IMR-90 (cell line): ENCODE measurements at regions not wholly inside any gene's neighbourhood (a gene's known extent, or its start where the extent isn't known, plus 50 kb on each side); places are given as distances from the start of the nearest gene placed in this dataset.

ENCODE experiments used
- ATAC-seq: fragments of 200-7000 bp; cut with Tn5 transposase; 2 replicates; pipeline ENCODE4 v1.9.1; 2020; ENCODE audit warnings: low read depth, mild to moderate bottlenecking, moderate library complexity
- BruUV-seq: library from RNA; stranded (reverse); fragments of 400-500 nt; replicated peaks from 2 replicates; lab custom pipeline; 2021; lab: Mats Ljungman, UMichigan
- CTCF ChIA-PET: fragments of 300-600 bp; formaldehyde crosslinking; extraction: SDS; loops from one replicate; lab custom pipeline; 2021; ENCODE audit warnings: antibody characterized with exemption; lab: Yijun Ruan, JAX
- POLR2A ChIA-PET: fragments of 300-600 bp; sonication (Branson Sonifier 250); formaldehyde crosslinking; loops from one replicate; lab custom pipeline; 2022; ENCODE audit warnings: antibody characterized with exemption; ENCODE audit not compliant: unreplicated experiment; lab: Charles Lee
- DNase-seq: peaks from one replicate; pipeline ENCODE4 v3.0.0; 2013
- H2AFZ ChIP-seq: replicated peaks from 2 replicates; pipeline ENCODE3; 2013; ENCODE audit warnings: low read length, mild to moderate bottlenecking; ENCODE audit not compliant: poor library complexity
- H2AK5ac ChIP-seq: 2 replicates; pipeline ENCODE4 v1.6.1; 2013; ENCODE audit warnings: low read depth, low read length, inconsistent platforms
- H2AK9ac ChIP-seq: replicated peaks from 2 replicates; pipeline ENCODE3; 2013; ENCODE audit warnings: mild to moderate bottlenecking, low read depth, low read length, moderate library complexity; ENCODE audit not compliant: poor library complexity
- H2BK120ac ChIP-seq: 2 replicates; pipeline ENCODE4 v1.6.1; 2013; ENCODE audit warnings: low read depth, low read length, inconsistent platforms
- H2BK15ac ChIP-seq: 3 replicates; pipeline ENCODE4 v1.6.1; 2013; ENCODE audit warnings: low read depth, low read length, inconsistent platforms
- H2BK20ac ChIP-seq: 2 replicates; pipeline ENCODE4 v1.6.1; 2013; ENCODE audit warnings: low read depth, mild to moderate bottlenecking, inconsistent platforms, low read length, moderate library complexity
- H2BK5ac ChIP-seq: 2 replicates; pipeline ENCODE4 v1.6.1; 2013; ENCODE audit warnings: mild to moderate bottlenecking, low read depth, low read length, inconsistent platforms; ENCODE audit not compliant: poor library complexity, severe bottlenecking
- H3K14ac ChIP-seq: replicated peaks from 2 replicates; pipeline ENCODE4 v1.6.1; 2013; ENCODE audit warnings: low read depth, low read length, inconsistent platforms
- H3K18ac ChIP-seq: 2 replicates; pipeline ENCODE4 v1.6.1; 2013; ENCODE audit warnings: low read depth, low read length, control low read depth
- H3K23ac ChIP-seq: 2 replicates; pipeline ENCODE4 v1.6.1; 2013; ENCODE audit warnings: low read depth, low read length, inconsistent platforms
- H3K27ac ChIP-seq: 2 replicates; pipeline ENCODE4 v1.5.1; 2013; ENCODE audit warnings: mild to moderate bottlenecking, control low read depth, low read length; ENCODE audit not compliant: insufficient read depth
- H3K27me3 ChIP-seq: 2 replicates; pipeline ENCODE4 v1.6.1; 2013; ENCODE audit warnings: low read length; ENCODE audit not compliant: control insufficient read depth, insufficient read depth
- H3K36me3 ChIP-seq: 2 replicates; pipeline ENCODE4 v1.6.1; 2013; ENCODE audit warnings: low read length, mixed read lengths; ENCODE audit not compliant: control insufficient read depth, insufficient read depth
- H3K4ac ChIP-seq: 2 replicates; pipeline ENCODE4 v1.6.1; 2013; ENCODE audit warnings: low read depth, low read length, inconsistent platforms
- H3K4me1 ChIP-seq: 2 replicates; pipeline ENCODE4 v1.6.1; 2013; ENCODE audit warnings: low read length, mixed read lengths; ENCODE audit not compliant: control insufficient read depth, insufficient read depth
- H3K4me2 ChIP-seq: 2 replicates; pipeline ENCODE4 v1.6.1; 2013; ENCODE audit warnings: low read depth, mild to moderate bottlenecking, control low read depth, low read length, moderate library complexity
- H3K4me3 ChIP-seq: 2 replicates; pipeline ENCODE4 v1.5.1; 2013; ENCODE audit warnings: low read depth, mild to moderate bottlenecking, control low read depth, low read length, moderate library complexity; ENCODE audit not compliant: insufficient read depth
- H3K56ac ChIP-seq: 2 replicates; pipeline ENCODE4 v1.6.1; 2013; ENCODE audit warnings: low read length, inconsistent platforms; ENCODE audit not compliant: insufficient read depth; ENCODE audit errors: extremely low read depth
- H3K79me1 ChIP-seq, 2 experiments: 2 replicates each; pipeline ENCODE4 v1.6.1; 2013; ENCODE audit warnings: low read length in 2 of 2, inconsistent platforms in 1 of 2, low read depth in 1 of 2
- H3K9ac ChIP-seq: 2 replicates; pipeline ENCODE4 v1.6.1; 2013; ENCODE audit warnings: low read depth, low read length, control low read depth
- H3K9me1 ChIP-seq: 2 replicates; pipeline ENCODE4 v1.6.1; 2013; ENCODE audit warnings: low read length, inconsistent platforms; ENCODE audit not compliant: insufficient read depth
- H3K9me3 ChIP-seq: 2 replicates; pipeline ENCODE4 v1.6.1; 2013; ENCODE audit warnings: low read length; ENCODE audit not compliant: control insufficient read depth, insufficient read depth
- H4K20me1 ChIP-seq: 2 replicates; pipeline ENCODE4 v1.6.1; 2013; ENCODE audit warnings: low read length, inconsistent platforms; ENCODE audit not compliant: insufficient read depth
- H4K5ac ChIP-seq: 2 replicates; pipeline ENCODE4 v1.6.1; 2013; ENCODE audit warnings: mild to moderate bottlenecking, low read depth, low read length, control low read depth
- H4K8ac ChIP-seq, 2 experiments: 2 replicates each; pipeline ENCODE4 v1.6.1; 2013; ENCODE audit warnings: low read depth in 2 of 2, low read length in 2 of 2, control low read depth in 1 of 2, inconsistent platforms in 1 of 2
- H4K91ac ChIP-seq: 2 replicates; pipeline ENCODE4 v1.6.1; 2013; ENCODE audit warnings: low read depth, low read length, inconsistent platforms; ENCODE audit not compliant: insufficient read depth
- BHLHE40 ChIP-seq: fragments of 150-350 bp; IDR thresholded peaks from 2 replicates; pipeline ENCODE4 v1.6.1; 2016; ENCODE audit warnings: mild to moderate bottlenecking, low read depth, low read length
- CHD1 ChIP-seq: IDR thresholded peaks from 2 replicates; pipeline ENCODE4 v1.6.1; 2012; ENCODE audit warnings: low read depth, low read length, improper control_type of control experiment
- CTCF ChIP-seq: conservative IDR thresholded peaks from 2 replicates; pipeline ENCODE4 v1.5.1; 2012; ENCODE audit warnings: mild to moderate bottlenecking, low read depth, low read length, improper control_type of control experiment
- ELK1 ChIP-seq: fragments of 150-350 bp; IDR thresholded peaks from 2 replicates; pipeline ENCODE4 v1.6.1; 2016; ENCODE audit warnings: low read depth, mild to moderate bottlenecking, low read length, moderate library complexity, borderline replicate concordance
- MAFK ChIP-seq: IDR thresholded peaks from 2 replicates; pipeline ENCODE4 v1.6.1; 2012; ENCODE audit warnings: low read depth, low read length, improper control_type of control experiment
- MXI1 ChIP-seq: IDR thresholded peaks from 2 replicates; pipeline ENCODE4 v1.6.1; 2012; ENCODE audit warnings: low read depth, mild to moderate bottlenecking, low read length, moderate library complexity, borderline replicate concordance
- NFE2L2 ChIP-seq: fragments of 150-350 bp; IDR thresholded peaks from 2 replicates; pipeline ENCODE4 v1.6.1; 2016; ENCODE audit warnings: low read depth, mild to moderate bottlenecking, low read length
- POLR2A ChIP-seq: IDR thresholded peaks from 2 replicates; pipeline ENCODE4 v1.6.1; 2012; ENCODE audit warnings: mild to moderate bottlenecking, low read depth, low read length
- RAD21 ChIP-seq: IDR thresholded peaks from 2 replicates; pipeline ENCODE4 v1.6.1; 2012; ENCODE audit warnings: low read length, improper control_type of control experiment
- RFX5 ChIP-seq: IDR thresholded peaks from 2 replicates; pipeline ENCODE4 v1.8.0; 2012; ENCODE audit warnings: low read depth, mild to moderate bottlenecking, low read length, moderate library complexity
- WGBS, 2 experiments: methylation state at CpG; one replicate each; pipeline versions ENCODE4 v1.1.5 to v1.1.7; 2013; ENCODE audit warnings: missing lambda C conversion rate in 2 of 2; ENCODE audit not compliant: insufficient read length in 1 of 2; ENCODE audit errors: extremely low coverage in 2 of 2; 5-methylcytosine and 5-hydroxymethylcytosine counted together
- dilution Hi-C: fragments of 300-500 bp; cut with HindIII; formaldehyde crosslinking; loops from one replicate; pipeline ENCODE4 v1.14.3; 2018; ENCODE audit warnings: low sequenced_read_pairs; ENCODE audit not compliant: unreplicated experiment
- in situ Hi-C: fragments of 300-500 bp; cut with MboI; formaldehyde crosslinking; loops from 3 replicates; pipeline ENCODE4 v1.14.3; 2019; ENCODE audit warnings: low sequenced_read_pairs, inconsistent platforms, mixed read lengths
- intact Hi-C: fragments of 100-400 bp; cut with micrococcal nuclease; formaldehyde crosslinking; loops from 2 replicates; pipeline ENCODE4 v1.10.0; 2022

GRCh38 chr5:82673057-82673809 lies 395.1 kb upstream of the RPS23 start:
- H3K36me3 ChIP-seq: no peaks in the 10 kb centered on the region
- H4K8ac ChIP-seq: no peak overlapping the region
- in situ Hi-C loops: no loop called here
- H2AK9ac ChIP-seq: no peak overlapping the region
- H3K79me1 ChIP-seq: no peaks in the 10 kb centered on the region
- H2BK5ac ChIP-seq: no peak overlapping the region
- H3K4me1 ChIP-seq: no peaks in the 10 kb centered on the region
- H2AK5ac ChIP-seq: no peak overlapping the region
- no peaks in the 10 kb centered on the region for H4K20me1 ChIP-seq
- no peak overlapping the region for H3K14ac ChIP-seq
- no peak overlapping the region for H2BK20ac ChIP-seq
- no peak overlapping the region for H3K4me3 ChIP-seq
- H4K5ac ChIP-seq: no peak overlapping the region
- no peak overlapping the region for H3K4ac ChIP-seq
- no peak overlapping the region for H2AFZ ChIP-seq
- H3K9me3 ChIP-seq: no peaks in the 10 kb centered on the region
- whole genome bisulfite sequencing, 2 experiments: no CpG with 5 or more reads among the region's 6 CpGs
- no peak overlapping the region for H2BK120ac ChIP-seq
- no peaks in the 10 kb centered on the region for H3K9me1 ChIP-seq
- H4K91ac ChIP-seq: no peak overlapping the region
- intact Hi-C loops: no loop called here
- ChIA-PET POLR2A (no interaction called here), CTCF (no interaction called here)
- no peaks in the 10 kb centered on the region; the same call in 1 of the 2 replicates for H3K27me3 ChIP-seq
- no TSS peak for BruUV-seq
- DNase-seq (no peak), ATAC-seq (no peak)
- H3K9ac ChIP-seq: no peak overlapping the region
- H3K18ac ChIP-seq: no peak overlapping the region
- H3K23ac ChIP-seq: no peak overlapping the region
- H2BK15ac ChIP-seq: no peak overlapping the region
- dilution Hi-C loops: no loop called here
- H3K4me2 ChIP-seq: no peak overlapping the region
- no peak overlapping the region for H3K56ac ChIP-seq
- H3K27ac ChIP-seq: no peak overlapping the region
- no peak for TF ChIP-seq NFE2L2
- no peak for TF ChIP-seq RAD21
- no peak for TF ChIP-seq ELK1
- no peak for TF ChIP-seq BHLHE40
- no peak for TF ChIP-seq CTCF
- TF ChIP-seq RFX5: no peak
- TF ChIP-seq CHD1: no peak
- TF ChIP-seq MXI1: no peak
- no peak for TF ChIP-seq POLR2A
- TF ChIP-seq MAFK: no peak
